Thyroid gland (tissue), 4 donors: ENCODE measurements at regions not wholly inside any gene's neighbourhood (a gene's known extent, or its start where the extent isn't known, plus 50 kb on each side); places are given as distances from the start of the nearest gene placed in this dataset.

Source experiments
- DNase-seq, 2 donors: peaks; one replicate each; pipeline ENCODE4 v3.0.0-alpha.2; 2019
- H3K27ac ChIP-seq, 3 donors: fragments of 200-600 bp; sonication (generic); 1 replicate in 2 of 3; 2 replicates in 1 of 3; pipeline ENCODE4 v1.5.1; 2016 to 2019; ENCODE audit warnings: mild to moderate bottlenecking in 1 of 3, moderate library complexity in 1 of 3
- H3K27me3 ChIP-seq: fragments of 200-600 bp; sonication (generic); one replicate; pipeline ENCODE4 v1.5.1; 2019
- H3K36me3 ChIP-seq, 2 donors: fragments of 200-600 bp; sonication (generic); one replicate each; pipeline ENCODE4 v1.5.1; 2016 to 2019
- H3K4me1 ChIP-seq, 2 donors: fragments of 200-600 bp; sonication (generic); one replicate each; pipeline ENCODE4 v1.5.1; 2017 to 2019
- H3K4me3 ChIP-seq, 3 donors: fragments of 200-600 bp; sonication (generic); replicated peaks in 1 of 3; 1 replicate in 2 of 3; 2 replicates in 1 of 3; pipeline ENCODE4 v1.5.1; 2016; ENCODE audit warnings: mild to moderate bottlenecking in 1 of 3
- H3K9me3 ChIP-seq: fragments of 200-600 bp; sonication (generic); one replicate; pipeline ENCODE4 v1.5.1; 2017
- POLR2A ChIP-seq, 2 donors: fragments of 450-650 bp; IDR thresholded peaks; one replicate each; pipeline ENCODE4 v1.6.1; 2017; ENCODE audit warnings: antibody characterized with exemption in 2 of 2, mild to moderate bottlenecking in 2 of 2, moderate library complexity in 1 of 2
- WGBS, 2 donors: methylation state at CpG; one replicate each; pipeline ENCODE4 v1.1.5; 2017; 5-methylcytosine and 5-hydroxymethylcytosine counted together
- intact Hi-C: fragments of 100-400 bp; cut with DNase I; formaldehyde crosslinking; loops from one replicate; pipeline ENCODE4 v1.15.1; 2023
- TF ChIP-seq, protein P1 (sequence below), 6 experiments: fragments of 200-600 bp in 3 of 6; fragments of 450-650 bp in 3 of 6; sonication (generic) in 3 of 6; IDR thresholded peaks; one replicate each; pipeline ENCODE4 v1.5.1; 2016 to 2019; ENCODE audit warnings: antibody characterized with exemption in 6 of 6, mild to moderate bottlenecking in 2 of 6, inconsistent platforms in 1 of 6, moderate library complexity in 1 of 6

GRCh38 chr2:83573060-83573459, 886.0 kb downstream of the SUCLG1 start:
- intact Hi-C loops, result no loop called here
- Histone ChIP-seq H3K4me3 (no peak overlapping the region), H3K27ac (no peak overlapping the region), H3K4me1 (no peaks in the 10 kb centered on the region), H3K27me3 (no peaks in the 10 kb centered on the region), H3K9me3 (no peaks in the 10 kb centered on the region), H3K36me3 (no peaks in the 10 kb centered on the region)
- DNase-seq, result no peak
- no peak for TF ChIP-seq POLR2A (IDR thresholded peaks at IDR 0.05)
- TF ChIP-seq, protein P1, sequence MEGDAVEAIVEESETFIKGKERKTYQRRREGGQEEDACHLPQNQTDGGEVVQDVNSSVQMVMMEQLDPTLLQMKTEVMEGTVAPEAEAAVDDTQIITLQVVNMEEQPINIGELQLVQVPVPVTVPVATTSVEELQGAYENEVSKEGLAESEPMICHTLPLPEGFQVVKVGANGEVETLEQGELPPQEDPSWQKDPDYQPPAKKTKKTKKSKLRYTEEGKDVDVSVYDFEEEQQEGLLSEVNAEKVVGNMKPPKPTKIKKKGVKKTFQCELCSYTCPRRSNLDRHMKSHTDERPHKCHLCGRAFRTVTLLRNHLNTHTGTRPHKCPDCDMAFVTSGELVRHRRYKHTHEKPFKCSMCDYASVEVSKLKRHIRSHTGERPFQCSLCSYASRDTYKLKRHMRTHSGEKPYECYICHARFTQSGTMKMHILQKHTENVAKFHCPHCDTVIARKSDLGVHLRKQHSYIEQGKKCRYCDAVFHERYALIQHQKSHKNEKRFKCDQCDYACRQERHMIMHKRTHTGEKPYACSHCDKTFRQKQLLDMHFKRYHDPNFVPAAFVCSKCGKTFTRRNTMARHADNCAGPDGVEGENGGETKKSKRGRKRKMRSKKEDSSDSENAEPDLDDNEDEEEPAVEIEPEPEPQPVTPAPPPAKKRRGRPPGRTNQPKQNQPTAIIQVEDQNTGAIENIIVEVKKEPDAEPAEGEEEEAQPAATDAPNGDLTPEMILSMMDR (IDR thresholded peaks at IDR 0.05), result no peak
- WGBS, 2 donors, result 90 to 91% methylated on average over 5 of the region's 5 CpGs

GRCh38 chr2:83572400-83572799, 886.7 kb downstream of the SUCLG1 start:
- Histone ChIP-seq H3K4me1 (no peaks in the 10 kb centered on the region), H3K36me3 (no peaks in the 10 kb centered on the region), H3K4me3 (no peak overlapping the region), H3K27me3 (no peaks in the 10 kb centered on the region), H3K27ac (no peak overlapping the region), H3K9me3 (no peaks in the 10 kb centered on the region)
- TF ChIP-seq, protein P1 (IDR thresholded peaks at IDR 0.05), result no peak
- TF ChIP-seq POLR2A (IDR thresholded peaks at IDR 0.05), result no peak
- 93 to 97% methylated on average over 3 of the region's 3 CpGs for WGBS, 2 donors
- no peak for DNase-seq
- intact Hi-C loops, result no loop called here

DNA sequence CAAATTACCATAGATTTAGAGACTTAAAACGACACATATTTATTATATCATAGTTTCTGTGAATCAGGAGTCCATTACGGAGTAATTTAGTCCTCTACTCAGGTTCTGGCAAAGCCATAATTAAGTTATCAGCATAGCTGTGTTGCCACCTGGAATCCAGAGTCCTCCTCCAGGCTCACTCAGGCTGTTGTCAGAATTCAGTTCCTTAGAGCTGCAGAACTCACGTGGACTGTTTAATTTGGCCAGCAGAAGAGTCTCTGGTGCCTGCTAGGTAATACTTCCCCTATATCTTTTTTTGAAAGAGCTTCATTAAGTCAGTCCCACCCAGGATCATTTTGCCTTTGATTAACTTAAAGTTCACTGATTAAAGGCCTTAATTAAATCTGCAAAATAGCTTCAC, 891.5 kb downstream of the SUCLG1 start:
- WGBS, 2 donors, result 70 to 75% methylated on average over 3 of the region's 3 CpGs
- no peaks in the 10 kb centered on the region for H3K4me1 ChIP-seq
- no peak for DNase-seq
- no peaks in the 10 kb centered on the region for H3K9me3 ChIP-seq
- no peaks in the 10 kb centered on the region for H3K36me3 ChIP-seq
- no peaks in the 10 kb centered on the region for H3K27me3 ChIP-seq
- H3K27ac ChIP-seq, result no peak overlapping the region
- H3K4me3 ChIP-seq, result no peak overlapping the region
- intact Hi-C loops, result no loop called here
- no peak for TF ChIP-seq POLR2A (IDR thresholded peaks at IDR 0.05)
- TF ChIP-seq, protein P1 (IDR thresholded peaks at IDR 0.05), result no peak

GRCh38 chr2:83565626-83566025, 893.5 kb downstream of the SUCLG1 start:
- WGBS, 2 donors, result 78 to 84% methylated on average over 4 of the region's 4 CpGs
- intact Hi-C loops, result no loop called here
- no peak for TF ChIP-seq POLR2A (IDR thresholded peaks at IDR 0.05)
- TF ChIP-seq, protein P1 (IDR thresholded peaks at IDR 0.05), result no peak
- H3K9me3 ChIP-seq, result no peaks in the 10 kb centered on the region
- no peaks in the 10 kb centered on the region for H3K36me3 ChIP-seq
- H3K4me1 ChIP-seq, result no peaks in the 10 kb centered on the region
- H3K4me3 ChIP-seq, result no peak overlapping the region
- no peak overlapping the region for H3K27ac ChIP-seq
- no peaks in the 10 kb centered on the region for H3K27me3 ChIP-seq
- DNase-seq, result no peak

DNA sequence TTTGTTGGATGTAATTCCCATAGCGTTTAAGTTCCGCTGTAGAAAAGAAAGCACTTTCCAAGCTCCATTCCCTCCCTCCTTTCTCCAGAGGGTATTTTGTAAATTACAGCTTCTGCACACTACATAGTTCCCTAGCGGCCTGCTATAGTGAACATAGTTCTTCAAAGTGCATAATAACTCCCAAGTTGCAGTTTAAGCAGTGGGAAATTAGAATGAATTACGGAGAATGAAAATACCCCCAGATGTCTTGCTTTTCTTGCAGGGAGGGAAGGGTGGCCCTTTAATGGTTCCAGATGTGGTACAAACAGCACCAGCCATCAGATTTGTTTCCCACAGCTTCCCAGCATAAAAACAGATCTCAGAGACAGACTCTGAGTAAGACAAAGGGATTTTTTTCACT, 893.9 kb downstream of the SUCLG1 start:
- H3K27ac ChIP-seq, result no peak overlapping the region
- intact Hi-C loops, result no loop called here
- no peak for DNase-seq
- H3K36me3 ChIP-seq, result no peaks in the 10 kb centered on the region
- H3K27me3 ChIP-seq, result no peaks in the 10 kb centered on the region
- WGBS, 2 donors, result 54 to 59% methylated on average over 4 of the region's 4 CpGs
- H3K9me3 ChIP-seq, result no peaks in the 10 kb centered on the region
- TF ChIP-seq, protein P1 (IDR thresholded peaks at IDR 0.05), result no peak
- no peak for TF ChIP-seq POLR2A (IDR thresholded peaks at IDR 0.05)
- H3K4me3 ChIP-seq, result no peak overlapping the region
- no peaks in the 10 kb centered on the region for H3K4me1 ChIP-seq
